ENCODE measurements at regions not wholly inside any gene's neighbourhood (a gene's known extent, or its start where the extent isn't known, plus 50 kb on each side); places are given as distances from the start of the nearest gene placed in this dataset.

- no peak for TF ChIP-seq EP300 (IDR thresholded peaks at IDR 0.05; ENCODE audit: low read depth)
- no peak for TF ChIP-seq POLR2A (IDR thresholded peaks at IDR 0.05)
These were observed 579.4 kb upstream of the SEL1L start for GRCh38 chr14:82113007-82113406.

Data from transverse colon (tissue), 1 donor.